IMR-90 (cell line): ENCODE measurements at regions not wholly inside any gene's neighbourhood (a gene's known extent, or its start where the extent isn't known, plus 50 kb on each side); places are given as distances from the start of the nearest gene placed in this dataset.

ENCODE experiments used
- ATAC-seq: fragments of 200-7000 bp; cut with Tn5 transposase; 2 replicates; pipeline ENCODE4 v1.9.1; 2020; ENCODE audit warnings: low read depth, mild to moderate bottlenecking, moderate library complexity
- BruUV-seq: library from RNA; stranded (reverse); fragments of 400-500 nt; replicated peaks from 2 replicates; lab custom pipeline; 2021; lab: Mats Ljungman, UMichigan
- CTCF ChIA-PET: fragments of 300-600 bp; formaldehyde crosslinking; extraction: SDS; loops from one replicate; lab custom pipeline; 2021; ENCODE audit warnings: antibody characterized with exemption; lab: Yijun Ruan, JAX
- POLR2A ChIA-PET: fragments of 300-600 bp; sonication (Branson Sonifier 250); formaldehyde crosslinking; loops from one replicate; lab custom pipeline; 2022; ENCODE audit warnings: antibody characterized with exemption; ENCODE audit not compliant: unreplicated experiment; lab: Charles Lee
- DNase-seq: peaks from one replicate; pipeline ENCODE4 v3.0.0; 2013
- H2AFZ ChIP-seq: replicated peaks from 2 replicates; pipeline ENCODE3; 2013; ENCODE audit warnings: low read length, mild to moderate bottlenecking; ENCODE audit not compliant: poor library complexity
- H2AK5ac ChIP-seq: 2 replicates; pipeline ENCODE4 v1.6.1; 2013; ENCODE audit warnings: low read depth, low read length, inconsistent platforms
- H2AK9ac ChIP-seq: replicated peaks from 2 replicates; pipeline ENCODE3; 2013; ENCODE audit warnings: mild to moderate bottlenecking, low read depth, low read length, moderate library complexity; ENCODE audit not compliant: poor library complexity
- H2BK120ac ChIP-seq: 2 replicates; pipeline ENCODE4 v1.6.1; 2013; ENCODE audit warnings: low read depth, low read length, inconsistent platforms
- H2BK15ac ChIP-seq: 3 replicates; pipeline ENCODE4 v1.6.1; 2013; ENCODE audit warnings: low read depth, low read length, inconsistent platforms
- H2BK20ac ChIP-seq: 2 replicates; pipeline ENCODE4 v1.6.1; 2013; ENCODE audit warnings: low read depth, mild to moderate bottlenecking, inconsistent platforms, low read length, moderate library complexity
- H2BK5ac ChIP-seq: 2 replicates; pipeline ENCODE4 v1.6.1; 2013; ENCODE audit warnings: mild to moderate bottlenecking, low read depth, low read length, inconsistent platforms; ENCODE audit not compliant: poor library complexity, severe bottlenecking
- H3K14ac ChIP-seq: replicated peaks from 2 replicates; pipeline ENCODE4 v1.6.1; 2013; ENCODE audit warnings: low read depth, low read length, inconsistent platforms
- H3K18ac ChIP-seq: 2 replicates; pipeline ENCODE4 v1.6.1; 2013; ENCODE audit warnings: low read depth, low read length, control low read depth
- H3K23ac ChIP-seq: 2 replicates; pipeline ENCODE4 v1.6.1; 2013; ENCODE audit warnings: low read depth, low read length, inconsistent platforms
- H3K27ac ChIP-seq: 2 replicates; pipeline ENCODE4 v1.5.1; 2013; ENCODE audit warnings: mild to moderate bottlenecking, control low read depth, low read length; ENCODE audit not compliant: insufficient read depth
- H3K27me3 ChIP-seq: 2 replicates; pipeline ENCODE4 v1.6.1; 2013; ENCODE audit warnings: low read length; ENCODE audit not compliant: control insufficient read depth, insufficient read depth
- H3K36me3 ChIP-seq: 2 replicates; pipeline ENCODE4 v1.6.1; 2013; ENCODE audit warnings: low read length, mixed read lengths; ENCODE audit not compliant: control insufficient read depth, insufficient read depth
- H3K4ac ChIP-seq: 2 replicates; pipeline ENCODE4 v1.6.1; 2013; ENCODE audit warnings: low read depth, low read length, inconsistent platforms
- H3K4me1 ChIP-seq: 2 replicates; pipeline ENCODE4 v1.6.1; 2013; ENCODE audit warnings: low read length, mixed read lengths; ENCODE audit not compliant: control insufficient read depth, insufficient read depth
- H3K4me2 ChIP-seq: 2 replicates; pipeline ENCODE4 v1.6.1; 2013; ENCODE audit warnings: low read depth, mild to moderate bottlenecking, control low read depth, low read length, moderate library complexity
- H3K4me3 ChIP-seq: 2 replicates; pipeline ENCODE4 v1.5.1; 2013; ENCODE audit warnings: low read depth, mild to moderate bottlenecking, control low read depth, low read length, moderate library complexity; ENCODE audit not compliant: insufficient read depth
- H3K56ac ChIP-seq: 2 replicates; pipeline ENCODE4 v1.6.1; 2013; ENCODE audit warnings: low read length, inconsistent platforms; ENCODE audit not compliant: insufficient read depth; ENCODE audit errors: extremely low read depth
- H3K79me1 ChIP-seq, 2 experiments: 2 replicates each; pipeline ENCODE4 v1.6.1; 2013; ENCODE audit warnings: low read length in 2 of 2, inconsistent platforms in 1 of 2, low read depth in 1 of 2
- H3K9ac ChIP-seq: 2 replicates; pipeline ENCODE4 v1.6.1; 2013; ENCODE audit warnings: low read depth, low read length, control low read depth
- H3K9me1 ChIP-seq: 2 replicates; pipeline ENCODE4 v1.6.1; 2013; ENCODE audit warnings: low read length, inconsistent platforms; ENCODE audit not compliant: insufficient read depth
- H3K9me3 ChIP-seq: 2 replicates; pipeline ENCODE4 v1.6.1; 2013; ENCODE audit warnings: low read length; ENCODE audit not compliant: control insufficient read depth, insufficient read depth
- H4K20me1 ChIP-seq: 2 replicates; pipeline ENCODE4 v1.6.1; 2013; ENCODE audit warnings: low read length, inconsistent platforms; ENCODE audit not compliant: insufficient read depth
- H4K5ac ChIP-seq: 2 replicates; pipeline ENCODE4 v1.6.1; 2013; ENCODE audit warnings: mild to moderate bottlenecking, low read depth, low read length, control low read depth
- H4K8ac ChIP-seq, 2 experiments: 2 replicates each; pipeline ENCODE4 v1.6.1; 2013; ENCODE audit warnings: low read depth in 2 of 2, low read length in 2 of 2, control low read depth in 1 of 2, inconsistent platforms in 1 of 2
- H4K91ac ChIP-seq: 2 replicates; pipeline ENCODE4 v1.6.1; 2013; ENCODE audit warnings: low read depth, low read length, inconsistent platforms; ENCODE audit not compliant: insufficient read depth
- SMC3 ChIP-seq: fragments of 150-350 bp; IDR thresholded peaks from 2 replicates; pipeline ENCODE4 v1.6.1; 2016; ENCODE audit warnings: low read depth, mild to moderate bottlenecking, antibody characterized with exemption, low read length, moderate library complexity
- WGBS, 2 experiments: methylation state at CpG; one replicate each; pipeline versions ENCODE4 v1.1.5 to v1.1.7; 2013; ENCODE audit warnings: missing lambda C conversion rate in 2 of 2; ENCODE audit not compliant: insufficient read length in 1 of 2; ENCODE audit errors: extremely low coverage in 2 of 2; 5-methylcytosine and 5-hydroxymethylcytosine counted together
- dilution Hi-C: fragments of 300-500 bp; cut with HindIII; formaldehyde crosslinking; loops from one replicate; pipeline ENCODE4 v1.14.3; 2018; ENCODE audit warnings: low sequenced_read_pairs; ENCODE audit not compliant: unreplicated experiment
- in situ Hi-C: fragments of 300-500 bp; cut with MboI; formaldehyde crosslinking; loops from 3 replicates; pipeline ENCODE4 v1.14.3; 2019; ENCODE audit warnings: low sequenced_read_pairs, inconsistent platforms, mixed read lengths
- intact Hi-C: fragments of 100-400 bp; cut with micrococcal nuclease; formaldehyde crosslinking; loops from 2 replicates; pipeline ENCODE4 v1.10.0; 2022

DNA sequence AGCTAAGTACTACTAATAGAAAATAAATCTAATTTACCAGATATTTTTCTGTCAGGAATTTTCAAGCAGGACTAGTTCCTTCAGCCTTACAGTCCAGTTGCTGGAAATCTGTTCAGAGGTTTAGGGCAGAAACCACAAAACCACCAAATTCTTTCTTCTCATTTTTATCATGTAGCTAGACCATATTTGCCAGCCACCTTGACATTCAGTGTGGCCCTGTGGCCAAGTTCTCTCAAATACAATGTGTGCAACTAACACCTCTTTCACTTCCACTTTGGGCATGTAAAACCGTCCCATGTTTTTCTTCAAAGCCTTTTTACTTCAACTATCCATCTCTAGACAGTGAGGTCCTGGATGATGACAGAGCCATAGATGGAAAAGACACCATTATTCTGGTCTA, 1133.2 kb upstream of the CDH18 start:
- TF ChIP-seq SMC3: no peak
- no TSS peak for BruUV-seq
- CTCF ChIA-PET: no interaction called here
- POLR2A ChIA-PET: no interaction called here
- H3K4me2 ChIP-seq: no peak overlapping the region
- no peak overlapping the region for H4K91ac ChIP-seq
- ATAC-seq (no peak), DNase-seq (no peak)
- no peak overlapping the region for H3K4me3 ChIP-seq
- H2BK20ac ChIP-seq: no peak overlapping the region
- in situ Hi-C loops: no loop called here
- no peak overlapping the region for H4K5ac ChIP-seq
- H3K9me3 ChIP-seq: peaks cover 8% of the 10 kb centered on the region; the same call in 1 of the 2 replicates
- no peak overlapping the region for H3K56ac ChIP-seq
- H2BK120ac ChIP-seq: no peak overlapping the region
- no peak overlapping the region for H3K9ac ChIP-seq
- WGBS, 2 experiments: no CpG with 5 or more reads among the region's 1 CpG
- no peak overlapping the region for H2BK15ac ChIP-seq
- no peaks in the 10 kb centered on the region for H3K27me3 ChIP-seq
- no peak overlapping the region for H3K4ac ChIP-seq
- intact Hi-C loops: no loop called here
- H3K23ac ChIP-seq: no peak overlapping the region
- no peak overlapping the region for H3K14ac ChIP-seq
- H2BK5ac ChIP-seq: no peak overlapping the region
- no peak overlapping the region for H2AFZ ChIP-seq
- H3K27ac ChIP-seq: no peak overlapping the region
- H2AK5ac ChIP-seq: no peak overlapping the region
- H2AK9ac ChIP-seq: no peak overlapping the region
- H3K4me1 ChIP-seq: no peaks in the 10 kb centered on the region
- no peaks in the 10 kb centered on the region for H3K36me3 ChIP-seq
- dilution Hi-C loops: no loop called here
- H3K18ac ChIP-seq: no peak overlapping the region
- H4K20me1 ChIP-seq: no peaks in the 10 kb centered on the region
- no peaks in the 10 kb centered on the region for H3K79me1 ChIP-seq
- H4K8ac ChIP-seq: no peak overlapping the region
- H3K9me1 ChIP-seq: no peaks in the 10 kb centered on the region
